GM18511 (cell line): ENCODE measurements at regions not wholly inside any gene's neighbourhood (a gene's known extent, or its start where the extent isn't known, plus 50 kb on each side); places are given as distances from the start of the nearest gene placed in this dataset.
A peak's percentile ranks its signal among the peaks of the same experiment; 100 is the strongest.

ENCODE experiments used
- ATAC-seq: cut with Tn5 transposase; IDR thresholded peaks from one replicate; pipeline ENCODE4 v1.9.1; 2021; ENCODE audit warnings: mild to moderate bottlenecking, moderate library complexity; ENCODE audit not compliant: unreplicated experiment

DNA sequence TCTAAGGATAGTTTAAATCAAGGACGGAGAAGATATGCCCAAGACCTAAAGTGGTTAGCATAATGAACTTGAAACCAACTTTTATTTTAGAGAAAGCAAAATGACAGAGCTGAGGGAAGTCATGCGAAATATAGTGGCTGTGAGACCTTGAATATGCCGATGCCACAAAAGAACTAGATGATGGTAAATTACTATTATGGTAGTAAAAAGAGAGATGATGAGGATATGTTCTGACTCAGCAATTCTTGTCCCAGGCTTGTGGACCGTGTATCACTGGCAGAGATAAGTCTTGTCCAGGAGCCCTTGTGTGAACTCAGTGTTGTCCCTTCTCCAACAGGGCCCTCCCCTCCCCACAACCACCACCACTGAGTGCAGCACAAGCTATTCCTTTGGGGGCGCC, 1605.6 kb upstream of the TENM3 start:
- no peak for ATAC-seq

DNA sequence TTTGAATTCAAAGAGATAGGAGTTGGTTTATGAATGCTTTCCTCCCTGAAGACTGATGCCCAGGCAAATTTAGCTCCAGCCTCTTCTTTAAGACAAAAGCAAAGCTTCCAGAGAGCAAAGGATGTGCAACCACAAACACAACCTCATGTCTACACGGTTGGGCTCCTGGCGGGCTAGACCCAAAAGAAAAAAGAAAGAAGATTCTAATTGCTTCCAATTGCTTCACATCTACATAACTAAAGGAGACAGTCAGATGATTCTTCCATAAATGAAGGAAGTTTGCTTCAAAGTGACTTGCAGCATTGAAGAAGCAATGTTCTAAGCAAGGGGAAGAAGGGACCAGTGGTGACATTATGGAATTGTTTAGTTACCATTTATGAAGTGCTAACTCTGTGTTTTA, 1603.0 kb upstream of the TENM3 start:
- no peak for ATAC-seq

DNA sequence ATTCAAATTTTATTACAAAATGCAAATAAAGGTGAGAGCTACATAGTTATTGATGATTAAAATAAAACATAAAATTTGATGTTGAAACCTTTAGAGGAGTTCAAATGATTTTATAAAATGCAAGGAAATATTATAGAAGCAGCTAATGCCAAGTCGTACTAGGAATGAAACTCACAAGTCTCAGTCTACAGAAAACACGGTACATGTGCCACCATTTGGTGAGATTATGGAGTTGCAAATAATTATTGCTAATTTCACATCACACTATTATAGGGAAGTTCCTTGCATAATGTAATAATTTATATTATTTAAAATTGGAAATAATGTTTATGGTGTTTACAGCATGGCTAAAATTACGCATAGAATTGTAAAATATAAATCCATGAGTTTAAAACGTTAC, 1601.7 kb upstream of the TENM3 start:
- ATAC-seq = no peak

DNA sequence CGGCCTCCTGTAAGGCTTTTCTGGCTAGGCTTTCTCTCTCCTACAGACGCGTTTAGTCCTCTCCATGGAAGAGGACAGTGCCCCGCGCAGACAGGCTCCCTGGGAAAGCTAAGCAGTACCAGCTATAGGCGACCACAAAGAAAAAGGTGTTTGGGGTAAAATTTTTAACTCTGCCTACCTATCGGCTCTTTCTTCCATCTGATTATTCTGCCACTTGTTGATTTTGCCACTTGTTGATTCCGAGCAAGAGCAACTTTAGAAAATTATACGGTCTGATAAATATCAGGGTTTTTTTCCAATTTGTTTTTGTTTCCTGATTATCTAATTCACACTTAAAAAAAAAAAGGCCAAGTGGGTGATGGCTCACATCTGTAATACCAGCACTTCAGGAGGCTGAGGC, 1600.5 kb upstream of the TENM3 start:
- no peak for ATAC-seq

DNA sequence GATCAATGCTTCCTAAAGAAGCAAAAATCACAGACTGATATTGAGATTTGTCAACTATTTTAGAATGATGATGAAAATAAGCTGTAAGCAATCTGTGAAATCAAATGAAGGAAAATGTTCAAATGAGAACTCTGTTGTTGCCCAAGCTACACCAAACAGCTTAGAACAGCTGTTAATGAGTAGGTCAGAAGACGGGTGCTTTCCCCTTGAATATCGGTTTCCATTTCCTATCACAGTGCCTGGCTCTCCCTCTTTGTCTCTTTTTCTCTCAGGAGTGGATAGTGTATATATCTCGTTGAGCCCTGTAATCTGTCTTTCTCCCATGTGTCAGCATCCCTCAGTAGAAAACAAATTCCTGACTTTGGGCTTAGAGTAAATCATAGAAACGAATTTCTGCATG, 1592.9 kb upstream of the TENM3 start:
- peak; percentile 86 for ATAC-seq

DNA sequence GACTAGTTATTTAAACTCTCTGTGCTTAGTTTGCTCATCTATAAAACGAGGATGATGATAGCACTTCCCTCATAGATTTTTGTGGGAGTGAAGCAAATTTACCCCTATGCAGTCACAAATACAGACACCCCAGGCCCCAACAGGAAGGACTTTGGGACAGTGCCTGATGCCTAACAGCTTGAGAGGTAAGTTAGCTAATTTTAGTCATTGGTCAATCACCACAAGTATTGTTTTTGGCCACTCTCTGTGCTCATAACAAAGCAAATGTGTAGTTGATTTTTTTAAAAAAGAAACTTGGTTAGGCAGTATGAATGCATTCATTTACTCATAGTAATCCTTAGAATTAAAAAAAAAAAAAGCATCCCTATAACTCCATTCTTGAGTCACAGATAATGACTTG, 1590.7 kb upstream of the TENM3 start:
- peak; percentile 39 for ATAC-seq

DNA sequence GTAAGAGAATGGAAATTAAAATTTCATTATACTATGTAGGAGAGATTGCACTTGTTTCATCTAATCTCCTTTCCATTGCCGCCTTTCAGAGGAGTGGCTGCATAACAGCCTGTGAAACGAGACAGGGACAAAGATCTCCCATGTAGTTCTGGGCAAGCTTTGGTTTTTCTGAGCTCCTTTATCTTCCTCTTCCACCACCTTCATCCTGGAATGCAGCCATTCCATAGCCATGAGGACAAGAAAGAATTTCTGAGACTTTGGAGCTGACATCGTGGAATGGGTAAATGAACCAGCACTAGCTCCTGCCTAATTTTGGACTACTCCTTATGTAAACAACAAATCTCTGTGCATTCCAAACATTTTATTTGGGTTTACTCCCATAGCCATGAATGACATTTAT, 1587.3 kb upstream of the TENM3 start:
- ATAC-seq = no peak

DNA sequence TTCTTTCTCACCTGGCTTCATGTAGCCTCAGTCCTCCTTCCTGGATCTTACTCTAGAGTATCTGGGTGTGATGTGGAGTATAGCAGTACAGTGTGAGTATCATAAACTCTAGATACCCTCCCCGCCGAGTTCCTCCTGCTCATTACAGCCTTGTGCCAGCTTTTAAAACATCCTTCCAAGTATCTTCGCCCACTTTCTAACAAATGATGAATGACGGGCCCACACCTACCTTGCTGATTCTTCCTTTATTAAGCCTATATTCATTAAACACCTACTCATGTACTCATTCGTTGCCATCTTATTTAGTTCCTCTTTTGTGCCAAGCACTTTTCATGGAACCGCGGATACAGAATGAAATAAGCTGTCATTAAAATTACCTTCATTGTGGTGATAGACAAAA, 1585.3 kb upstream of the TENM3 start:
- ATAC-seq = no peak

DNA sequence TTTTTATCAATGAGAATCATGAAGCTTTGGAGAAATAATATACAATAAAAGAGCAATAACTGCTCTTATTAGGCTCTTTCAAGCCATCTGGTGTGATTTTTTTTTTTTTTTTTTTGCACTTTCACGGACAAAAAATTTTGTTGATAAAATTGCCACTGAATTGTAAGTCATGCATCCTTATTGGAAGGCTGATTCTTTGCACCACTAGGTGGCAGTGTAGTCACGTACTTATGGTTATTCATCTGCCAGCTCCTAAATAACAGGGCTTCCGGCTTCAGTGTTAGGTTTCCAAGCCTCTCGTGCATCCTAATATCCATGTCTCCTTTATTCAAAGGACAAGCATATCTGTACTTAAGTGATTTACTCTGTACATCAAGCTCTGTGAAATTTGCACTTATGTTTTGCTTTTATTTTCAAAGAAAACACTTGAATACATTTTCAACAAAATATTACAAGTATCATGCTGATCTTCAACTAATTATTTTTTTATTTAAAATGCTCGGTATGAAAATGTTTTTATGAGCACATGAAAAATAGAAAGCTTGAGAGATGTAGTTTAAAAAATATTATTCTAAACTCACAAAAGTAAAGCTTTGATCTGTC, 1578.3 kb upstream of the TENM3 start:
- ATAC-seq = peak; percentile 86

DNA sequence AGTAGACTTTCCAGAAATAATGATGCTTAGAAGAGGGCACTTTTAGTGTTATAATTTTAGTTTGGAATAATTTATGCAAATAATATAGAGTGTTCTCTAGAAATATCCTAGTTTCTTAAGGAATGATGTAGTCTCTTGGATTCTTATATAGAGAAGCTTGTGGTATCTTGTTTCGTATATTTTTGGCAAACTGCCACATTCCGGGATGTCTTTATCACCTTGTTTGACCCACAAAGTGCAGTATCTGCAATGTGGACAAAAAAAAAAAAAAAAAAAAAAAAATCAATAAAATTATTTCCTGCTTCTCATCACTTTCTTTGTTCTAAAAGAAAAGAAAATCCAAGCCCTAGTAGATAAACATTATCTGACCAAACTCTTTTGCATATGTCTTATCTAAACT, 1577.7 kb upstream of the TENM3 start:
- ATAC-seq = no peak

DNA sequence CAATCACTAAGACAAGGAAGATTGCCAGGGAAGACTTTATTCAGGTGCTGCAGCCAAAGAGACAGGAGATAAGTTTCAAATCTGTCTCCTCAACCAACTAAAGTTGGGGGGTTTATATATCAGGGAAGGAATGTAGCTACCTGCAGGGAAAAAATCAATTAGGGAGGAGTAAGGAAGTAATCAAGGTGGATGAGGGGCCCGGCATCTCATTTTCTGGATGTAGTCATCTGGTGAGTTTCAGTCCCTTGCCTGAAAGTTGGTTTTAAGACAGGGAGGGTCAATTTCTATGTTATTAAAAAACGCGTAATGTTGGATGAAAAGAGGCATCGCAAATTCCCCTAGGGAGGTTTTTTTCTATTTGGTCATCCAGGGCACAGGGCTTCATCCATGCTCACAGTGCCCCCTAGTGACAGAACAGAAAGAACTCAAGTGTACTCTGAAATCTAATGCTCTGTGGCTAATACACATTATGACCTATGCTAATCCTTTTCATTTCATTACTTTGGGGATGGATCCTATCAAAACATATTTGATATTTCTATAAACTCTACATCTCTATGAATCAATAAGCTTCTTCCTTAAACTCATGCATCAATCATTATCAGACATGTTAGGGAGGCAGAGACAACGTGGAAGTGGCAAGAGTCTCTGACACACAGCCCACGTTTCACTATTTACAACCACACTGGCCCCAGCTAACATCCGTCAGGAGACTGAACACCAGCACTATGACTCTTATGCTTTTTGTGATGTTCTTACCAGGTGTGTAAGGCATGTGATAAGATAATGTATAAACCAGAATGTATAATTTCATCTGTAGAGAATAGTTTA, 1577.0 kb upstream of the TENM3 start:
- peak; percentile 87 for ATAC-seq

DNA sequence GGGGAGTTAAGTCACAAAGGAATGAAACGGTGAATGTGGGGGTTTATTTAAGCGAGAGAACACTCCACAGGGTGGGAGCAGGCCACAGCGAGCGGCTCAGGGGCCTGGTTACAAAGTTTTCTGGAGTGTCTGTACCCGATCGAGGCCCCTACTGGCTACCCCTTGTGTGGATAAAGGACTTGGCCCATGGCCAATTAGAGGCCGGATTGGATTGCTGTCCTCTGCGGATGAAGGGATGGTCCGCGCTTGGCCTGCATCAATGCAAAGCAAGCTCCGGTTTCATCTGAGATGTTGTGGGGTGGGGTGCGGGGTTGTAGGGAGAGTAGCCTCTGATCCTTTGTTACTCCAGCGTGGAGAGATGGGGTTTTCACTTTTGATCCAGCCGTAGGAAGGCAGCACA, 1574.5 kb upstream of the TENM3 start:
- ATAC-seq = no peak

DNA sequence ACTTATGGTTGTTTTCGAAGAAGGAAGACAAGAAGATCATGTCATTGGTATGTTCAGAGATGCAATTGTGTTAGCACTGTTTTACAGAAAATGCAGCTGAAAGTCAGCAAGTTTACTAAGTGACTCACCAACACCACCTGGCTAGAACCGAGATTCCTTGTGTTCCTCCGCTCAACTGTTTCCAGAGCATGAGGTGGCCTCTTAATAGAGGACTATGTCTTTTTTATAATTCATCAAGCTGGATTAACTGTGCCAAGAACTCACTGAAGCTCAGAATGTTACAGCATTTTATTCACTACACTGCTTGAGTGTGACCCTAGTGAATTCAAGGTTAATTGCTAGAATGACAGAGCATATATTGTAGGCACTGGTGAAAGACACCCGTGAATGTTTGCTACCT, 1573.5 kb upstream of the TENM3 start:
- no peak for ATAC-seq

DNA sequence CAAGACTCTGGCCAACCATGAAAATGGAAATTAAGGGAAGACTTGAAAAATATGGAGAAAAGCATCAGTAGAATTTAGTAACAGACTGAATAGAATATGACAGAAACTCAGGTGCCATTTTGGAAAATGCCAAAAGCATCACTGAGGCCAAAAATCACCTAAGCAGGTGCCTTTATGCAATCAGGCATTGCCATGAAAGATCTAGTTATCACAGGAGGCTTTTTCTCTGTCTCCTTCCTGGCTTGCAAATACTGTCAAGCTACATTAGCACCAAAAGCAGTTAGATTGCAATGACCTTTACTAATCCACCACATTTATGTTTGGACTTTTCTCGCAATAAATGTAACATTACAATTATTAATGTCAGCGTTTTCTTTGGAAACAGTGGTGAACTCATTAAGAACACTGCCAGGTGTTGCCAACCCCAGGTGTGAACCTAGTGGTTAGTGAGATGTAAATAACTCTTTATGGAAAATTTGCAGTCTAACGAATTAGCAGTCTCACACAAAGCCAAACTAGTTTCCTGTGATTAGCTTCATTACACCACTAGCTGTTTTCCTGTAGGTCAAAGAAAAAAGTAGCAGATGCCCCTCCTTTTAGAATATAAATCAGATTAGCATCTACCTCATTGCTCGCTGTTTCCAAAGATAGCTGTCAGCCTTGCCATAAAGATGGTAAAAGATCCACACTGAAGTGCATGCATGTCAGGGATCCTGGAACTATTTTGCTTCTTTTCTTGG, 1568.4 kb upstream of the TENM3 start:
- no peak for ATAC-seq

DNA sequence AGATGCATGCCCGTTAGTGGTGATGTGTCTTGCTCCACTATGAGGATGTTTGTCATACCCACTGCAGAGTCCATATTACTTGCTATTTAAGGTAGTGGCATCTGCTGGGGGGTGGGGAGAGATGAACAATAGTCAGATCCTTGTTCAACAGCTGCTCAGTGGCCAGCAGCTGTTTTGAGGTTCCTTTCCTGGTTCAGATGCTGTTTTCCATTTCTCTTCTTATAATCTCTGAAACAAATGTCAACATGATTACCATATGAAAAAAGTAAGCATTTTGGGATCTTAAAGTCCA, 1567.9 kb upstream of the TENM3 start:
- no peak for ATAC-seq

DNA sequence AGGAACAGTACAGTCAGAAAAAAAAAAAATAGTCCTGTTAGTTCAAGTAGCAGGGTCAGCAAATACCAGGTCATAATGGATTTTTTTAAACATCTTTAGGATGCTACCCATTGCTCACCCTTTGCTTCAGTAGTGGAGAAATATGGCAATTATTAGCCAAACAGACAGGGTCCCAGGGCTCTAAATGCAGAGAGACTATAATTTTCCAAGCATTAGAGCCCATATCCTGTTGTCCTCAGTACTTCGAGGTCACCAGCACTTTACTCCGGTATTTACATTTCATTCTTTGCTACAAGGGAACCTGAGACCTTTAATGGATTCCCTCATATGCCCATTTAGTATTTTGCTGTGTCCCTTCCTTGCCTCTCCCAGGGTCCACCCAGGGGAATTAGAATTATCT, 1562.9 kb upstream of the TENM3 start:
- no peak for ATAC-seq

DNA sequence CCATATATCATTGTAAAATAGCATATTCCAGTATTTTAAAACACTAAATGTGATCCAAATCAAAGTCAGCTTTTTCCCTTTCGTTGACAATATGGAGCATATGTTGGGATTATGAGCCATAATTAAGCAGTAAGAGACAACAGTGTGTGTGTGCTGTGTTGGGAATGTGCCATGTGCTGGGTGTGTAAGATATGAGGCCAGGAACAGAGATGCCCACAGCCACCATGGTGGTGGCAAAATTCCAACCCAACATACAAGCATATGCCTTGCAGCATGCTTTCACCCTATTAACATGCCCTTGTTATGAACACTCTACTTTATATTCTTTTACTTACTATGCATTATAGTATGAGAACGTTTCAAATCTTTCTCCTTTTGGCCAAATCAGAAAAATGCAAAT, 1560.4 kb upstream of the TENM3 start:
- no peak for ATAC-seq

DNA sequence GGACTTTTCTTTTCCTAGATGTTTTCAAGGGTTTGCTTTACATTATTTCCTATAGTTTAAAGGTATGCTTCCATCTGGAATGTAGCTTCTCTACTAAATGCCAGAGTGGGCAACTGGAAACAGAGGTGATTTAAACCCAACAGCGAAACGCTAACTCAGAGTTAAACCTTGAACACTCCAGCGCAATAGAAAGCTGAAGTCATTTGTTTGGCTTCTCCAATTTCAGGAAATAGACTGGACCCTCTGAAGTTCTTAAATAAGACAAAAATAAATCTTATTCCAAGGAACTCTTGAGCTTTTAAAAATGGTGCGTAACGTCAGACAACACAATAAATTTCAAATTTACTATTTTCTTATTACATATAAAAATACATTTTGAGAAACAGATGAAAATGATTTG, 1560.0 kb upstream of the TENM3 start:
- no peak for ATAC-seq

DNA sequence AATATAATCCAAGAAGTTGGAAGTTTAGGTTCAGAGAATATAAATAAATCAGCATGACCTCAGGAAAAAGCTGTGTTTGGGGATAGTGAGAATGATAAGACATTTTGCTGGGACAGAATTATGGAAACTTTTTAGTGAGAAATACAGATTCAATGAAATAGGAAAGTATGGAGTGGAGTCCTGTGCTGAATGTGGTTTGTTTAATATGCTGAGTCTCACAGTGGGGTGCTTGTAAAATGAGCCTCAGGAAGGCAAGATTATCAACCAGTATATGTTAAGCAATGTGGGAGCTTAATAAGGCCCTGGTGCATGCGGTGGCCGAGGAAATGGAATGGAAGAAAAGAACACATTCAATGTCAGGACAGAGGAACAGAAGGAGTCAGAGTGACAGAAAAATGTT, 1554.7 kb upstream of the TENM3 start:
- ATAC-seq = no peak

DNA sequence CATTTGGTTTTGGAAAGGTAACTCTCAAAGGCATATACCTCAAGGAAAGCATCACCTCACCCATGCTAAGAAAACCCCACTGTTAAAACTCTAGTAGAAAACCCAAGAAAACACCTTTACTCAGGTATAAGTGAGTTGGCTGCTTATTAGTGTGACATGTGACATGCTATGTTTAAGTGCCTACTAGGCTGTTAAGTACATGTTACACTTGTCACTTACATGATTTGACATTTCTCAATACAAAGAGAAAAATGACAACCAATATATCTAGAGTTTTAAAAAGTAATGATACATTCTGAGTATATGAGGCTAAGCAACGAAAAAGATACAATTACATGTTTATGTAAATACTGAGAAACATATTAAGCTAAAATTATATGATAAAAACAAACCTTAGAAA, 1548.3 kb upstream of the TENM3 start:
- ATAC-seq = no peak

DNA sequence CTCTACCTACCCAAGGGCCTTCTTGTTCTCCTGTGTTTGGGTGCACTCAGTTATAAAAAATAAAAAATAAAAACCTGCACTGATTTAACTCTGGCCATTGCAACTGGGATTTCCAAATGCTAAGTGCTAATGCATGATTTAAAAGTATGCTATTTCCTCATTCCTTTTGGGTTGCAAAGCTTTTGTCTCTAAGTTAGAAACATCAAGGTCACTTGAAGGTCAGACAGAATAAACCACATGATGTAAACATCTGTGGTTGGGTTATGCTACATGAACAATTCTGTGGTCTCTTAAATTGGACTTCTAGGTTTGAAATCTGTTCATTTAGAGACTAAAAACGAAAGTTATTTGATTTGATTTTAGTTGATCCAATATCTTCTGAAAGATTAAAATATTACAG, 1547.4 kb upstream of the TENM3 start:
- no peak for ATAC-seq

DNA sequence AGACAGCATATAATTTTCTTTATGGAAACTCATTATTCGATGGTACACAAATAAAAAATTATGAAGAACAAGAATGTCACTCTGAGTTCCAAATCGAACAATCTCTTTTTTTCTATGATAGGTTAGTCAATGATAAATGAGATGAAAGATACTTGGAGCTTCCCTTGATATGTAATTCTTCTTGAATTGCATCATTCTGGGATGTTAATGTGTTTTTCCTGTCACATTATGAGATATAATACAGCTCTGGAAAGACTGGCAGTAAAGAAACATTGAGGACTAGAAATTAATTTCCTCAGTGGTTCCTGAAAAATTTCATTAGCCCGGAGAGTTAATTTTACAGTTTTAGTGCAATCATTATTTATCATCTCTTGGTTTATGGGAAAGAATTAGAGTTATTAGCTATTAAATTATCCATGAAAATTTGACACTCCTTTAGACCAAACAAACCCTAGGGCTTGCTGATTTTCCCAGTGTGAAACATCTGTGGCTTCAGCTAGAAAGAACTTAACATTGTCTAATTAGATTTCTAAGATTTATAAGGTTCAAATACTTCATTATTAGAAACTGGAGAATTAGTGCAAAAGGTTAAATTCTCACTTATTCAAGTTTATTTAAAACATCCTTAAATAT, 1546.6 kb upstream of the TENM3 start:
- no peak for ATAC-seq
